ENCODE measurements at regions not wholly inside any gene's neighbourhood (a gene's known extent, or its start where the extent isn't known, plus 50 kb on each side); places are given as distances from the start of the nearest gene placed in this dataset.

GRCh38 chr2:145753966-145754365, 1234.0 kb upstream of the ZEB2 start:
- CTCF ChIA-PET, result interaction anchor here (0.5 to 1.5 kb wide), 3 partner anchors 14 to 1243 kb away, joined by 3 to 4 read pairs (median 3); no protein-coding TSS in a partner anchor
- Histone ChIP-seq H3K36me3 (ENCODE audit: control insufficient read depth in 2 of 2, insufficient read depth in 1 of 2, low read length in 2 of 2) (no peaks in the 10 kb centered on the region), H3K9me3 (ENCODE audit: control insufficient read depth, insufficient read depth, low read depth, low read length) (no peaks in the 10 kb centered on the region), H3K4me1 (ENCODE audit: control insufficient read depth, insufficient read depth, low read length) (peaks cover 12% of the 10 kb centered on the region), H3K27ac (ENCODE audit: extremely low read depth, low read depth, low read length) (no peak overlapping the region), H3K4me3 (ENCODE audit: low read depth, low read length) (no peak overlapping the region)
- TF ChIP-seq ZNF433 (tag by site-specific recombination; IDR thresholded peaks at IDR 0.05; ENCODE audit: low read depth) (no peak), ZNF645 (tag by site-specific recombination; IDR thresholded peaks at IDR 0.05) (no peak), SALL2 (tag by site-specific recombination; IDR thresholded peaks at IDR 0.05; ENCODE audit: borderline replicate concordance) (no peak), ZNF558 (tag by site-specific recombination; IDR thresholded peaks at IDR 0.05) (no peak), KLF1 (tag by site-specific recombination; IDR thresholded peaks at IDR 0.05) (no peak), ZNF132 (tag by site-specific recombination; IDR thresholded peaks at IDR 0.05; ENCODE audit: borderline replicate concordance) (no peak), ZNF621 (tag by site-specific recombination; IDR thresholded peaks at IDR 0.05) (no peak), AEBP2 (tag by site-specific recombination; IDR thresholded peaks at IDR 0.05; ENCODE audit: borderline replicate concordance) (no peak)
- POLR2A ChIA-PET, result no interaction called here

DNA sequence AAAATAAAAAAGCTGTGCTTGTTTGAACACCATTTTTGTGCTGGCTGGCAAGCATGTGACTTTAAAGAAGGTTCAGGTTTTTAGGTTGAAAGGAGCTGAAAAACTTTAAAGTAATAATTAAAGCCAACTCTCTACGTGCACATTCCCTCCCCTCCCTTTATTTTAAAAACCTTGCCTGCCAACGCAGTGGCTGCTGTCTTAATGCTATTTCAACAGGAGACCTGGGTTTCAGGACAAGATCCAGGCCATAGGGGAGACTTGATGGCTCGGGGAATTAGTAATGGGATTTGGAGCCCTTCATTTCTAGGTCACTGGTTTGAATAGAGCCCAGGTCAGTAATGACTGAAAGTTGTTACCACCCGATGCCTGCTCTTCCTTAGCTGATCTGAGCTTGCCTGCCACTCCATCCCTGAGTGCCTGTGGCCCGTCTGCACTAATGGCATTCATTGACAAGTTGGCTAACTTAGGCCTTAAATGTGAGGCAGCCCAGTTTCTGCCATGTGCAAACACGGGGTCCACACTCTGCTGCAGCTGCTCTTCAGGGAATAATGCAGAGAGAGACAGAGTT, 1233.2 kb upstream of the ZEB2 start:
- Histone ChIP-seq H3K4me3 (ENCODE audit: low read depth, low read length) (no peak overlapping the region), H3K4me1 (ENCODE audit: control insufficient read depth, insufficient read depth, low read length) (peaks cover 12% of the 10 kb centered on the region), H3K27ac (ENCODE audit: extremely low read depth, low read depth, low read length) (peak overlapping the region; percentile 38; the same call in 1 of the 2 replicates), H3K36me3 (ENCODE audit: control insufficient read depth in 2 of 2, insufficient read depth in 1 of 2, low read length in 2 of 2) (no peaks in the 10 kb centered on the region), H3K9me3 (ENCODE audit: control insufficient read depth, insufficient read depth, low read depth, low read length) (no peaks in the 10 kb centered on the region)
- ChIA-PET POLR2A (interaction anchor here (0.5 kb wide), 1 partner anchor 164 kb away, joined by 7 read pairs; no protein-coding TSS in a partner anchor), CTCF (interaction anchor here (0.5 to 1.5 kb wide), 15 partner anchors 8 to 1229 kb away, joined by 3 to 7 read pairs (median 3); no protein-coding TSS in a partner anchor)
- TF ChIP-seq ZNF132 (tag by site-specific recombination; IDR thresholded peaks at IDR 0.05; ENCODE audit: borderline replicate concordance) (no peak), ZNF416 (tag by site-specific recombination; IDR thresholded peaks at IDR 0.05) (no peak), ZNF391 (tag by site-specific recombination; IDR thresholded peaks at IDR 0.05; ENCODE audit: borderline replicate concordance, low read depth) (no peak), KLF16 (tag by site-specific recombination; IDR thresholded peaks at IDR 0.05) (no peak), ZNF518A (tag by site-specific recombination; conservative IDR thresholded peaks at IDR 0.05; ENCODE audit: low read depth) (no peak), ZNF274 (IDR thresholded peaks at IDR 0.05; ENCODE audit: low read length) (no peak), ZNF274 (tag by site-specific recombination; IDR thresholded peaks at IDR 0.05; ENCODE audit: borderline replicate concordance) (no peak), ZNF670 (tag by site-specific recombination; IDR thresholded peaks at IDR 0.05; ENCODE audit: low read depth) (no peak), ZNF660 (tag by site-specific recombination; IDR thresholded peaks at IDR 0.05) (no peak), ZBTB44 (tag by site-specific recombination; IDR thresholded peaks at IDR 0.05) (no peak), KLF17 (tag by site-specific recombination; IDR thresholded peaks at IDR 0.05) (no peak), ZSCAN16 (tag by site-specific recombination; IDR thresholded peaks at IDR 0.05) (no peak), ZNF266 (tag by site-specific recombination; IDR thresholded peaks at IDR 0.05; ENCODE audit: low read depth) (no peak), ZNF623 (tag by site-specific recombination; IDR thresholded peaks at IDR 0.05) (no peak)
- TF ChIP-seq, protein P1, sequence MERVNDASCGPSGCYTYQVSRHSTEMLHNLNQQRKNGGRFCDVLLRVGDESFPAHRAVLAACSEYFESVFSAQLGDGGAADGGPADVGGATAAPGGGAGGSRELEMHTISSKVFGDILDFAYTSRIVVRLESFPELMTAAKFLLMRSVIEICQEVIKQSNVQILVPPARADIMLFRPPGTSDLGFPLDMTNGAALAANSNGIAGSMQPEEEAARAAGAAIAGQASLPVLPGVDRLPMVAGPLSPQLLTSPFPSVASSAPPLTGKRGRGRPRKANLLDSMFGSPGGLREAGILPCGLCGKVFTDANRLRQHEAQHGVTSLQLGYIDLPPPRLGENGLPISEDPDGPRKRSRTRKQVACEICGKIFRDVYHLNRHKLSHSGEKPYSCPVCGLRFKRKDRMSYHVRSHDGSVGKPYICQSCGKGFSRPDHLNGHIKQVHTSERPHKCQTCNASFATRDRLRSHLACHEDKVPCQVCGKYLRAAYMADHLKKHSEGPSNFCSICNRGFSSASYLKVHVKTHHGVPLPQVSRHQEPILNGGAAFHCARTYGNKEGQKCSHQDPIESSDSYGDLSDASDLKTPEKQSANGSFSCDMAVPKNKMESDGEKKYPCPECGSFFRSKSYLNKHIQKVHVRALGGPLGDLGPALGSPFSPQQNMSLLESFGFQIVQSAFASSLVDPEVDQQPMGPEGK (tag by site-specific recombination; IDR thresholded peaks at IDR 0.05), result no peak

Data from HEK293 (cell line).